D721Med (cell line): ENCODE measurements at regions not wholly inside any gene's neighbourhood (a gene's known extent, or its start where the extent isn't known, plus 50 kb on each side); places are given as distances from the start of the nearest gene placed in this dataset.

Source experiments
- DNase-seq: peaks from one replicate; pipeline ENCODE4 v3.0.0; 2011; ENCODE audit warnings: low spot score; ENCODE audit not compliant: insufficient read length
- FAIRE-seq: peaks from 2 replicates; lab custom pipeline; 2011; peaks lifted over from hg19 to GRCh38; lab: Jason Lieb, UNC
- CTCF ChIP-seq: IDR thresholded peaks from 2 replicates; pipeline ENCODE4 v1.5.1; 2012; ENCODE audit warnings: mild to moderate bottlenecking, control low read depth; ENCODE audit not compliant: insufficient read depth; ENCODE audit errors: missing control alignments

GRCh38 chr11:103792981-103793468 is 243.4 kb upstream of the DDI1 start:
- TF ChIP-seq CTCF = no peak
- FAIRE-seq = no peak
- DNase-seq = no peak

GRCh38 chr11:103794262-103794661 is 242.2 kb upstream of the DDI1 start:
- no peak for TF ChIP-seq CTCF
- FAIRE-seq (no peak), DNase-seq (no peak)

GRCh38 chr11:103798026-103798425 is 238.4 kb upstream of the DDI1 start:
- FAIRE-seq (no peak), DNase-seq (no peak)
- no peak for TF ChIP-seq CTCF

GRCh38 chr11:103798446-103798845 is 238.0 kb upstream of the DDI1 start:
- DNase-seq (no peak), FAIRE-seq (no peak)

GRCh38 chr11:103800406-103801114 is 235.9 kb upstream of the DDI1 start:
- no peak for TF ChIP-seq CTCF

More at GRCh38 chr11:103798446-103798845, 238.0 kb upstream of the DDI1 start:
- TF ChIP-seq CTCF = no peak

GRCh38 chr11:103803062-103803461 is 233.4 kb upstream of the DDI1 start:
- no peak for TF ChIP-seq CTCF
- FAIRE-seq = no peak
- no peak for DNase-seq

More at GRCh38 chr11:103800406-103801114, 235.9 kb upstream of the DDI1 start:
- FAIRE-seq (no peak), DNase-seq (no peak)

GRCh38 chr11:103805688-103806009 is 230.8 kb upstream of the DDI1 start:
- TF ChIP-seq CTCF = no peak
- no peak for FAIRE-seq
- no peak for DNase-seq
